Right cardiac atrium (tissue), 5 donors: ENCODE measurements at regions not wholly inside any gene's neighbourhood (a gene's known extent, or its start where the extent isn't known, plus 50 kb on each side); places are given as distances from the start of the nearest gene placed in this dataset.
"Not testable (repeated sequence)": the region's sequence is repeated elsewhere in the genome, so short reads cannot be mapped to it uniquely, and the experiment has no call there.

Source experiments
- ATAC-seq, 2 donors: fragments of 200-7000 bp; cut with Tn5 transposase; one replicate each; pipeline versions ENCODE4 v1.8.0 to v1.9.1; 2020; ENCODE audit warnings: moderate library complexity in 2 of 2, mild to moderate bottlenecking in 1 of 2
- DNase-seq, 3 donors: peaks; one replicate each; pipeline ENCODE4 v3.0.0-alpha.2; 2020
- H3K27ac ChIP-seq: one replicate; pipeline ENCODE4 v1.5.1; 2013; ENCODE audit warnings: mild to moderate bottlenecking, low read length, control low read depth, moderate library complexity
- H3K27me3 ChIP-seq: one replicate; pipeline ENCODE4 v1.6.1; 2013; ENCODE audit not compliant: control insufficient read depth, insufficient read depth
- H3K4me1 ChIP-seq: one replicate; pipeline ENCODE4 v1.6.1; 2013; ENCODE audit warnings: low read length; ENCODE audit not compliant: control insufficient read depth, insufficient read depth
- H3K4me3 ChIP-seq: one replicate; pipeline ENCODE4 v1.5.1; 2013; ENCODE audit warnings: low read length, control low read depth
- H3K9me3 ChIP-seq: one replicate; pipeline ENCODE4 v1.6.1; 2013; ENCODE audit warnings: low read length; ENCODE audit not compliant: control insufficient read depth
- WGBS: extraction: QIAGEN DNeasy Blood & Tissue Kit; methylation state at CpG from one replicate; pipeline ENCODE4 v1.1.7; 2013; 5-methylcytosine and 5-hydroxymethylcytosine counted together
- intact Hi-C, 4 donors: fragments of 100-400 bp; cut with DNase I; formaldehyde crosslinking; loops; one replicate each; pipeline versions ENCODE4 v1.11.0 to v1.14.0; 2022 to 2023
- donor health status: healthy with polysubstance abuse.
- donor health status: DM: no; HTN: yes; CAD: no.
- donor health status: DM: no; HTN: no; CAD: no.
- donor health status: DM: no; HTN: yes; CAD: no; lungs with severe emphysema.
- donor health status: DM: yes; HTN: yes; CAD: no.

DNA sequence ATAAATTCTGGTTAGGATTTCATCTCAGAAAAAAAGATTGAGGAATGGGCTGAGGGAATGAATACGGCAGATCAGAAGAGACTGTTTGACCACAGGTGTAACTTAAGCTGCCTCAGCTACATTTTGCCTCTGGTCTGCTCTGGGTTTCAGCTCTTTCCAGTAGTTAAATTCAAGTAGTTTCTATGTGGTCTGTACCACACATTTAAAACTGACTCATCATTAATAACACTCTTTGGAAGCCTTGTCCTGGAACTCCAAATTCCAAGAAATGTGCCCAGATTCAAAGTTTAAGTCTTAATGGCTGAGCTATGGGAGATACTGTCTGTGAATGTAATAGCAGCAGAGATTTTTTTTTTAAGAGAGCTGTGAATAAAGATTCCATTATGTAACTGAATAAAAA lies 133.1 kb upstream of the IGSF10 start:
- Histone ChIP-seq H3K27me3 (no peaks in the 10 kb centered on the region), H3K9me3 (no peaks in the 10 kb centered on the region), H3K27ac (no peak overlapping the region), H3K4me1 (no peaks in the 10 kb centered on the region), H3K4me3 (no peak overlapping the region)
- no peak for ATAC-seq
- no peak for DNase-seq
- WGBS = 79% methylated on average over 1 of the region's 1 CpG
- intact Hi-C loops = loop anchor here in 1 of 4 donors (10.0 kb wide), 1 partner anchor 61 kb away; no protein-coding TSS in a partner anchor

DNA sequence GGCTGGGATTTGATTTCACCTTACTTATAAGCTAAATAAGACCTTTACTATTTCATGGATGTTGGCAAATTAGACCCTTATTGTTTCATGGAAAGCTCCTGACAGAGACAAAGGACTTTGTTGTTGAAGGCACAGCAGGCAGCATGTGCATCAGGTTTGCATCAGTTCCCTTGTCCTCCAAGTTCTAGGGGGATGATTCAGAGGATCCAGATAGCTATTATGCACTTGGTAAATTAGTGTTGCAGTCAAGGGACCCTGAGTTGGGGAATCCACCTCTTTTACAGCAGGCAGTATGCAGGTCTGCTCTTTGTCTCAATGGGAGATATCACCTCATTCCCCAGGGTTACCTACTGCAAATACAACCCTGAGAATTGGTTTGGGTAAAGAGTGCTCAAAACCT lies 131.4 kb upstream of the IGSF10 start:
- no peak for ATAC-seq
- DNase-seq = no peak
- H3K9me3 ChIP-seq = no peaks in the 10 kb centered on the region
- no peaks in the 10 kb centered on the region for H3K27me3 ChIP-seq
- no peaks in the 10 kb centered on the region for H3K4me1 ChIP-seq
- H3K27ac ChIP-seq = no peak overlapping the region
- intact Hi-C loops = loop anchor here in 1 of 4 donors (10.0 kb wide), 1 partner anchor 63 kb away; no protein-coding TSS in a partner anchor
- no peak overlapping the region for H3K4me3 ChIP-seq

DNA sequence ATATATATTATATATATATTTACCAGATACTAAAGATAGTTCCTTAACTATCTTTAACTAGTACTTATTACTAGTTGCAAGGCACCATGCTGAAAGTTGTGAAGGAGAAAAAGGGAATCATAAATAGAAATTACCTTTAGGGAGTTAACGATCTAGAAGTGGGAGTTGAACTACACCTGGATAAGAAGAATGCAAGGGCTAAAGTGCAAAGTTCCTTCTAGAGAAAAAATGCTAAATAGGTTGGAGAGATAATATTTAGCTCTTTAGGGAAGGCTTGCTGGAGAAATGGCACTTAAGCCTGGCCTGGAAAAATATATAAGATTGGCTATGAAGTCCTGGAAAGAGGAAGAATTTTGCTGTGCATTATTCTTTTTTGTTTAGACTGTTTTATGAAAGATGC lies 130.6 kb upstream of the IGSF10 start:
- DNase-seq (no peak), ATAC-seq (no peak)
- Histone ChIP-seq H3K4me1 (no peaks in the 10 kb centered on the region), H3K4me3 (no peak overlapping the region), H3K9me3 (no peaks in the 10 kb centered on the region), H3K27ac (no peak overlapping the region), H3K27me3 (no peaks in the 10 kb centered on the region)
- WGBS = 90% methylated on average over 1 of the region's 1 CpG
- intact Hi-C loops = loop anchor here in 1 of 4 donors (10.0 kb wide), 1 partner anchor 63 kb away; no protein-coding TSS in a partner anchor

DNA sequence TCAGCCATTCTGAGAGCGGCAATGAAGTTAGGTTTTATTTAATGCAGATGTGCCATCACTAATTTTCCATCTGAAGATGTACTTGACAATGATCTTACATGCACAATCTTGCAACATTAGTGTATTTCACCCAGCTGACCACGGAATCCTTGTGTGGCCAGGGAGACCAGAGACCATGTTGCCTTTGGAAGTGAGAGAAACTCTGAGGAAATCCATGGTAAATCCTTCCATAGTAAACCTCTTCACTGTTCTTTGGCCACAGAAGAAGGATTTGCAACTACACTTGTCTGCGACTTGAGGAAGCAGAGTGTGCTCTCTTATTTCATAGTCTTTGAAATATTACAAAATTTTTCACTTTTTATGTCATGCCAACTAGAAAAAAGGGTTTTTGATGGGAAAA lies 128.4 kb upstream of the IGSF10 start:
- H3K4me3 ChIP-seq = no peak overlapping the region
- H3K4me1 ChIP-seq = no peaks in the 10 kb centered on the region
- H3K27ac ChIP-seq = no peak overlapping the region
- ATAC-seq (no peak), DNase-seq (no peak)
- no peaks in the 10 kb centered on the region for H3K27me3 ChIP-seq
- WGBS = 76% methylated on average over 3 of the region's 3 CpGs
- H3K9me3 ChIP-seq = no peaks in the 10 kb centered on the region
- intact Hi-C loops = no loop called here

DNA sequence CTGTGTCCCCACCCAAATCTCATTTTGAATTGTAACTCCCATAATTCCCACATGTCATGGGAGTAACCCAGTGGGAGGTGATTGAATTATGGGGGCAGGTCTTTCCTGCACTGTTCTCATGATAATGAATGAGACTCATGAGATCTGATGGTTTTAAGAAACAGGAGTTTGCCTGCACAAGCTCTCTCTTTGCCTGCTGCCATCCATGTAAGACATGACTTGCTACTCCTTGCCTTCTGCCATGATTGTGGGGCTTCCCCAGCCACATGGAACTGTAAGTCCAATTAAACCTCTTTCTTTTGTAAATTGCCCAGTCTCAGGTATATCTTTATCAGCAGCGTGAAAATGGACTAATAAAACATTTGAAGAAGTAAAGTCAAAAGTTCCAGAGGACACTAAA lies 126.8 kb upstream of the IGSF10 start:
- DNase-seq, H3K4me1 ChIP-seq, H3K4me3 ChIP-seq, ATAC-seq, H3K27me3 ChIP-seq, intact Hi-C loops, H3K9me3 ChIP-seq, H3K27ac ChIP-seq: not testable (repeated sequence)
- 92% methylated on average over 1 of the region's 1 CpG for WGBS

DNA sequence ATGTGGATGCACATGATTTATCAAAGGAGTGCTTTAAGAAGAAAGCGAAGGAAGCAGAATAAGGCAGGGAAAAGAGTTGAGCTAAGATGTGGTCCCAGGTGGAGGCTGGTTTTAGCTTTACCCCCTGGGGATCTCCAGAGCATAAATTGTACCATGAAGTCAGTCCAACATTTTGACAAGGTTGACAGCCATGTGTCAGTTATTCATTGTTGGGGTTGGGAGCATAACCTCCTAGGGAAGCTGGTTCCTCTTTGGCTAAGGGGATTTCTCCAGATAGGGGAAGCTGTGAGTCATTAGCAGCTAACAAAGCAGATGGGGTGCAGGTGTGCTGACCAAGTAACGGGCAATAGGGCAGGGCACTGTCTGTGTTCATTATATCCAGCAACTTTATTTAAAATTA lies 123.7 kb upstream of the IGSF10 start:
- WGBS = 73% methylated on average over 2 of the region's 2 CpGs

DNA sequence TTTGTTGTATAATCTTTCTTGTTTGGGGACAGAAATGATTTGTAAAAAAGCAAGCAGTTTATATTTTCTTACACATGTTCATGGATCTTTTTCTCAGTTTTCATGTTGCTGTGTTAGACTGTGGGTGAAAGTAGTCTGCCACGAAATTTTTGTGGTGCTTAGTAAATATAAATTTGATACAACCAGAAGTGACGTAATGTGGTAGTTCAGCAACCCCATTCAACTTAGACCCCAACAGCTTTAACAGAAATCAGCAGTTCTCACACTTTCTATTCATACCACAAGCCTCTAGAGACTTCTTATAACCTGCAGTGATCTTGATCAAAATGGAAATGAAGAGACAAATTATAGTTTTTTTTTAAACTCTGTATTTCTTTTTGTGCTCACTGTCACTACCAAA lies 120.2 kb upstream of the IGSF10 start:
- H3K4me1 ChIP-seq = no peaks in the 10 kb centered on the region
- no peaks in the 10 kb centered on the region for H3K27me3 ChIP-seq
- WGBS = 40% methylated on average over 2 of the region's 2 CpGs
- H3K27ac ChIP-seq = no peak overlapping the region
- no peak for ATAC-seq
- H3K4me3 ChIP-seq = no peak overlapping the region
- intact Hi-C loops = no loop called here
- DNase-seq = no peak
- no peaks in the 10 kb centered on the region for H3K9me3 ChIP-seq

More for the DNA sequence above, 123.7 kb upstream of the IGSF10 start:
- H3K4me3 ChIP-seq = no peak overlapping the region
- no peaks in the 10 kb centered on the region for H3K4me1 ChIP-seq
- H3K9me3 ChIP-seq = no peaks in the 10 kb centered on the region
- DNase-seq (no peak), ATAC-seq (no peak)
- H3K27me3 ChIP-seq = no peaks in the 10 kb centered on the region
- intact Hi-C loops = no loop called here
- no peak overlapping the region for H3K27ac ChIP-seq

DNA sequence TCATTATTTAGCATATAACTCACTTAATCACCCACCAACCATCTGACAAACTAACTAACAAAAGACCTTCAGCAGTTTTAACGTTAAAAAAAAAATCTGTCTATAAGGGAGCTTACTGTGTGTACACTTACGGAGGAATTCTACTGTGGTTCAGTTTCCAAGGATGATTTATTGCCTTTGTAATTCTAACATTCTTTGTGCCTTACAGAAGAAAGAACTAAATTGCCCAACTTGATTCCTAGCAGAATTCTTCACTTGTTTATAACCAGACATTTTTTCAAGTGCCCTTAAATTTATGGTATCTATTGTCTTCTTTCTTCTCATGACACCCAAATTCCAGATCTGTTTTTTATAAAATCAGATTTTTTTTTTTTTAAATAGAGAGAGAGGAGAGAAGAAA lies 119.7 kb upstream of the IGSF10 start:
- ATAC-seq (no peak), DNase-seq (no peak)
- intact Hi-C loops = no loop called here
- H3K9me3 ChIP-seq = no peaks in the 10 kb centered on the region
- no peaks in the 10 kb centered on the region for H3K4me1 ChIP-seq
- no peaks in the 10 kb centered on the region for H3K27me3 ChIP-seq
- WGBS = 48% methylated on average over 2 of the region's 2 CpGs
- no peak overlapping the region for H3K4me3 ChIP-seq
- no peak overlapping the region for H3K27ac ChIP-seq

DNA sequence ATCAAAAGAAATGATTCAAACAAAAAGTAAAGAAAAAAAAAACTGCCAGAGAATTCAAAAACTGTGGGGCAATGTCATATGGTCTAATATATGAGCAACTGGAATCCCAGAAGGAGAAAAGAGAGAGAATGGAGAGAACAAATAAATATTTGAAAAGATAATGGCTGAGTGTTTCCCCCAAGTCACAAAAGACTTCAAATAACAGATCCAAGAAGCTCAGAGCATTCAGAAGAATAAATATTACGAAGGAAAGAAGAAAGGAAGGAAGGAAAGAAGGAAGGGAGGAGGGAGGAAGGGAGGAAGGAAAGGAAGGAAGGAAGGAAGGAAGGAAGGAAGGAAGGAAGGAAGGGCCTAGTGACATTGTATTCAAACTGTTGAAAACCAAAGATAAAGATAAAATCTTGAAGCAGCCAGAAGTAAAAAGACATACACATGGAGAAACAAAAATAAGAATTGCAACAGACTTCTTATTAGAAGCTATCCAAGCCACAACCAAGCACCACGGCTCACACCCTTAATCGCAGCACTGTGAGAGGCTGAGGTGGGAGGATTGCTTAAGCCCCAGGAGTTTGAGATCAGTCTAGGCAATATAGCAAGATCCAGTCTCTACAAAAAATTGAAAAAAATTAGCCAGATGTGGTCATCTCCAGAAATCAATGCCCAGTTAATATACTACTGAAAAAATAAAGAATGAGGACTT lies 118.9 kb upstream of the IGSF10 start:
- intact Hi-C loops = no loop called here
- ATAC-seq (peak; percentile 54 to 74), DNase-seq (peak; percentile 32 to 46 (median 32))
- 59% methylated on average over 3 of the region's 3 CpGs for WGBS
- Histone ChIP-seq H3K4me1 (no peaks in the 10 kb centered on the region), H3K27me3 (no peaks in the 10 kb centered on the region), H3K27ac (no peak overlapping the region), H3K9me3 (no peaks in the 10 kb centered on the region), H3K4me3 (no peak overlapping the region)

DNA sequence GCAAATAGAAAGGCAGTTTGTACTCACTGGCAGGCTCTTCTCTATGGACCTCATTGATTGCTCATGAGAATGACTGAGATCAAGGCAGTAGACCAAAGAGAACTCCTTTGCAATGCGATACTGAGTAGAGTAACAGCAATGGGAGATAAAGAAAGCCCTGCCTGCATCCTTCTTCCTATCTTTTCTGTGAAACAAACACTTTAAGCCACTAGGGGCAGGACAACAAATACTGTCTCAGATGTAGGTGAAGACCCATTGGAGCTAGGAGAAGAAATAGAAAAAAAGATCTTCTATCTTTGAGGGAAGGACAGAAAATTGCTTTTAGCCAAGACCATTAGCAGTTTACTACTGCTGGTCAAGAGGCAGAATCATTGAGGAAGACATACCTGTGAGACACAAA lies 117.6 kb upstream of the IGSF10 start:
- Histone ChIP-seq H3K4me1 (no peaks in the 10 kb centered on the region), H3K27ac (no peak overlapping the region), H3K9me3 (no peaks in the 10 kb centered on the region), H3K27me3 (no peaks in the 10 kb centered on the region), H3K4me3 (no peak overlapping the region)
- WGBS = 90% methylated on average over 1 of the region's 1 CpG
- DNase-seq (no peak), ATAC-seq (no peak)
- intact Hi-C loops = no loop called here

DNA sequence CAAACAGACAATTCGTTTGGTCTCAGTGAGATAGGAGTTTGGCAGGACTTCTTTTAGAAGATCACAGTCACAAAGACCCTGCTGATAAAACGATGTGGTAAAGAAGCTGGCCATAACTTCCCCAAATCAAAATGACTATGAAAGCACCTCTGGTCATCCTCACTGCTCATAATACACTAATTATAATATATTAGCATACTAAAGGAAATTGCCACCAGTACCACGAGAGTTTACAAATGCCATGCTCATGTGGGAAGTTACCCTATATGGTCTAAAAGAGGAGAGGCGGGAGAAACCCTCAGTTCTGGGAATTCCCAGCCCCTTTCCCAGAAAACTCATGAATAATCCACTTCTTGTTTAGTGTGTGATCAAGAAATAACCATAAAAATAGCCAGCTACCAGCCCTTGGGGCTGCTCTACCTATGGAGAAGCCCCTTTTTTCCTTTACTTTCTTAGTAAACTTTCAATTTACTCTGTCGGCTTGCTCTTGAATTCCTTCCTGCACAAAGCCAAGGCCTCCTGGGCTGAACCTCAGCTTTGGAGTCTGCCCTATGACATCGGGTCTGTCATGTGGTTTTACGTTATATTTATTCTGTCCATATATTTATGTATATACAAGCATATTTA lies 115.8 kb upstream of the IGSF10 start:
- H3K4me1 ChIP-seq = no peaks in the 10 kb centered on the region
- 77% methylated on average over 7 of the region's 7 CpGs for WGBS
- H3K27me3 ChIP-seq = no peaks in the 10 kb centered on the region
- DNase-seq (no peak), ATAC-seq (no peak)
- H3K27ac ChIP-seq = no peak overlapping the region
- H3K4me3 ChIP-seq = no peak overlapping the region
- H3K9me3 ChIP-seq = no peaks in the 10 kb centered on the region
- intact Hi-C loops = no loop called here
